ENCODE measurements at regions not wholly inside any gene's neighbourhood (a gene's known extent, or its start where the extent isn't known, plus 50 kb on each side); places are given as distances from the start of the nearest gene placed in this dataset.
A peak's percentile ranks its signal among the peaks of the same experiment; 100 is the strongest.

DNA sequence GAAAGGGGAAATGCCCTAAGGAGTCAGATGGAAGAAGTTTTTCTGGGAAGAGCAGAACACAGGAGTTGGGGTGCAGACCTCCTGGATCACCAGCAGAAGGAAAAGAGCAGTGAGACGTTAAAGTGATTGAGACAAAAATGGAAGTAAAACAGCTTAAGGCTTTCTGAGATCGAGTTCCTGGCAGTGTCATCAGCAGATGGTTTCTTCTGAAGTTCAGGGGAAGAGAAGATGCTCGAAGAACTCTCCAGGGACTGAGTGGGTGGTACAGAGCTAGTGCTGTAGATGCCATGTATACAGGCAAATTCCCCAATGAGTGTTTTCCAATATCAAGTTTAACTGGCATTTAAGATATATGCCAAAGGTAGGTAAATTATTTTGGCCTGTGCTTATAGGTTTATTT, 272.2 kb upstream of the KLF12 start:
- Histone ChIP-seq H2BK5ac (ENCODE audit: low read length) (no peak overlapping the region), H3K79me2 (ENCODE audit: control insufficient read depth, insufficient read depth, low read length) (no peaks in the 10 kb centered on the region), H3K27ac (ENCODE audit: low read depth, low read length) (no peak overlapping the region), H3K4me3 (ENCODE audit: low read length) (no peak overlapping the region), H3K4me1 (ENCODE audit: control insufficient read depth, low read depth, low read length) (no peaks in the 10 kb centered on the region), H3K79me1 (ENCODE audit: low read length) (no peaks in the 10 kb centered on the region), H3K4ac (ENCODE audit: low read depth, low read length) (no peak overlapping the region), H2BK120ac (ENCODE audit: low read depth, low read length) (no peak overlapping the region), H3K23ac (ENCODE audit: low read length) (no peak overlapping the region), H2BK15ac (replicated peaks; ENCODE audit: low read depth) (no peak overlapping the region), H3K9ac (ENCODE audit: low read length) (no peak overlapping the region), H3K18ac (ENCODE audit: low read length) (no peak overlapping the region), H4K8ac (ENCODE audit: low read depth, low read length) (no peak overlapping the region), H3K56ac (ENCODE audit: low read length) (no peak overlapping the region), H3K36me3 (ENCODE audit: control insufficient read depth, insufficient read depth, low read length) (no peaks in the 10 kb centered on the region), H3K27me3 (ENCODE audit: insufficient read depth, low read length, poor library complexity) (no peaks in the 10 kb centered on the region), H3K4me2 (ENCODE audit: low read length) (no peak overlapping the region), H2AK5ac (ENCODE audit: low read length) (no peak overlapping the region), H4K5ac (ENCODE audit: low read length) (no peak overlapping the region)
- WGBS (ENCODE audit: extremely low coverage, insufficient coverage, low lambda C conversion rate), result no CpG with 5 or more reads among the region's 3 CpGs
- DNase-seq, result no peak

DNA sequence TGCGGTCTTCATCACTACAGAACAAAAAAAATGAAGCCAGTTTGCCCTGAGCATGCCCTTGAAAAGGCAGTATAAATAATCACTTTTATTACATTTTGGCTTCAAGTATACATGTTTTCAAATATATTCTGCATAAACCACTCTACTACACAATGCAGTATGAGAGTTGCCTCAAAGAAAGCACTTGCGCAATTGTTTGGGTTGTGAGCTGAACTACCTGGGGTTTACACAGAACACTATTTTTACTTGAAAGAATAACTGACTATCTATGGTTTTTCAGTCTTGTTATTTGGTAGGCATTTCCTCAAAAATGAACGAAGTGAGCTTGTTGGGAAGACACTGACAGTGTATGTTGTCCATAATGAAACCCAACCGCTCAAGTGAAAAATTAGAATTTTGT, 264.4 kb upstream of the KLF12 start:
- Histone ChIP-seq H4K5ac (ENCODE audit: low read length) (no peak overlapping the region), H4K8ac (ENCODE audit: low read depth, low read length) (no peak overlapping the region), H3K9ac (ENCODE audit: low read length) (no peak overlapping the region), H2BK15ac (replicated peaks; ENCODE audit: low read depth) (no peak overlapping the region), H3K4ac (ENCODE audit: low read depth, low read length) (no peak overlapping the region), H3K23ac (ENCODE audit: low read length) (no peak overlapping the region), H3K56ac (ENCODE audit: low read length) (no peak overlapping the region), H3K4me3 (ENCODE audit: low read length) (no peak overlapping the region), H2BK5ac (ENCODE audit: low read length) (no peak overlapping the region), H3K79me1 (ENCODE audit: low read length) (no peaks in the 10 kb centered on the region), H3K18ac (ENCODE audit: low read length) (no peak overlapping the region), H2BK120ac (ENCODE audit: low read depth, low read length) (no peak overlapping the region), H3K4me2 (ENCODE audit: low read length) (no peak overlapping the region), H2AK5ac (ENCODE audit: low read length) (no peak overlapping the region), H3K36me3 (ENCODE audit: control insufficient read depth, insufficient read depth, low read length) (no peaks in the 10 kb centered on the region), H3K27me3 (ENCODE audit: insufficient read depth, low read length, poor library complexity) (no peaks in the 10 kb centered on the region), H3K27ac (ENCODE audit: low read depth, low read length) (no peak overlapping the region), H3K4me1 (ENCODE audit: control insufficient read depth, low read depth, low read length) (no peaks in the 10 kb centered on the region), H3K79me2 (ENCODE audit: control insufficient read depth, insufficient read depth, low read length) (no peaks in the 10 kb centered on the region)
- WGBS (ENCODE audit: extremely low coverage, insufficient coverage, low lambda C conversion rate), result no CpG with 5 or more reads among the region's 4 CpGs
- DNase-seq, result no peak

DNA sequence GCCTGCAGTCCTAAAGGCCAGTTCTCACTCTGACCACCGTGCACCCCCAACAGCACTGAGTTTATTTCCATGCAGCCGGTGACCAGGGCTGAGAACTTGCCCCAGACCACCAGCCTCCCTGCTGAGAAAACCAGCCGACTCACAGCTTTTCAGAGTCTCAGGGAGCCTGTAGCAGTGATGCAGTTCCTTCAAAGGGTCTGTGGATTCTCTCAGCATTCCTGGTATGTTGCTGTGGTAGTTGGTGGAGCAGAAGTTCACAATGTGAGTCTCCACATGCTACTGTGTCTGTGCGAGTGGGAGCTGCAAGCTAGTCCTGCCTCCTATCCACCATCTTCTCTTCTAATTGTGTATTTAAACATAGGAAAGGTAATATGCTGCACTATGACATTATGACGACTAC, 254.9 kb upstream of the KLF12 start:
- DNase-seq, result peak; percentile 36
- no CpG with 5 or more reads among the region's 5 CpGs for WGBS (ENCODE audit: extremely low coverage, insufficient coverage, low lambda C conversion rate)

GRCh38 chr13:74388626-74389025, 254.4 kb upstream of the KLF12 start:
- Histone ChIP-seq H3K36me3 (ENCODE audit: control insufficient read depth, insufficient read depth, low read length) (no peaks in the 10 kb centered on the region), H3K79me1 (ENCODE audit: low read length) (no peaks in the 10 kb centered on the region), H2BK5ac (ENCODE audit: low read length) (no peak overlapping the region), H2BK120ac (ENCODE audit: low read depth, low read length) (no peak overlapping the region), H2BK15ac (replicated peaks; ENCODE audit: low read depth) (no peak overlapping the region), H2AK5ac (ENCODE audit: low read length) (no peak overlapping the region), H3K27ac (ENCODE audit: low read depth, low read length) (no peak overlapping the region), H3K79me2 (ENCODE audit: control insufficient read depth, insufficient read depth, low read length) (no peaks in the 10 kb centered on the region), H4K8ac (ENCODE audit: low read depth, low read length) (no peak overlapping the region), H3K4ac (ENCODE audit: low read depth, low read length) (no peak overlapping the region), H3K27me3 (ENCODE audit: insufficient read depth, low read length, poor library complexity) (no peaks in the 10 kb centered on the region), H3K9ac (ENCODE audit: low read length) (no peak overlapping the region), H4K5ac (ENCODE audit: low read length) (no peak overlapping the region), H3K4me1 (ENCODE audit: control insufficient read depth, low read depth, low read length) (no peaks in the 10 kb centered on the region), H3K23ac (ENCODE audit: low read length) (no peak overlapping the region), H3K56ac (ENCODE audit: low read length) (no peak overlapping the region), H3K18ac (ENCODE audit: low read length) (no peak overlapping the region), H3K4me3 (ENCODE audit: low read length) (no peak overlapping the region), H3K4me2 (ENCODE audit: low read length) (no peak overlapping the region)
- no CpG with 5 or more reads among the region's 6 CpGs for WGBS (ENCODE audit: extremely low coverage, insufficient coverage, low lambda C conversion rate)
- DNase-seq, result peak; percentile 14

More for the DNA sequence above, 254.9 kb upstream of the KLF12 start:
- no peaks in the 10 kb centered on the region for H3K36me3 ChIP-seq (ENCODE audit: control insufficient read depth, insufficient read depth, low read length)
- no peak overlapping the region for H3K18ac ChIP-seq (ENCODE audit: low read length)
- no peak overlapping the region for H3K56ac ChIP-seq (ENCODE audit: low read length)
- no peaks in the 10 kb centered on the region for H3K27me3 ChIP-seq (ENCODE audit: insufficient read depth, low read length, poor library complexity)
- H4K5ac ChIP-seq (ENCODE audit: low read length), result no peak overlapping the region
- no peak overlapping the region for H2BK120ac ChIP-seq (ENCODE audit: low read depth, low read length)
- no peaks in the 10 kb centered on the region for H3K79me2 ChIP-seq (ENCODE audit: control insufficient read depth, insufficient read depth, low read length)
- H2AK5ac ChIP-seq (ENCODE audit: low read length), result no peak overlapping the region
- no peak overlapping the region for H3K27ac ChIP-seq (ENCODE audit: low read depth, low read length)
- H2BK5ac ChIP-seq (ENCODE audit: low read length), result no peak overlapping the region
- H3K9ac ChIP-seq (ENCODE audit: low read length), result no peak overlapping the region
- no peak overlapping the region for H2BK15ac ChIP-seq (replicated peaks; ENCODE audit: low read depth)
- no peak overlapping the region for H3K4ac ChIP-seq (ENCODE audit: low read depth, low read length)
- no peaks in the 10 kb centered on the region for H3K79me1 ChIP-seq (ENCODE audit: low read length)
- no peak overlapping the region for H4K8ac ChIP-seq (ENCODE audit: low read depth, low read length)
- H3K4me1 ChIP-seq (ENCODE audit: control insufficient read depth, low read depth, low read length), result no peaks in the 10 kb centered on the region
- no peak overlapping the region for H3K4me2 ChIP-seq (ENCODE audit: low read length)
- no peak overlapping the region for H3K4me3 ChIP-seq (ENCODE audit: low read length)
- H3K23ac ChIP-seq (ENCODE audit: low read length), result no peak overlapping the region

GRCh38 chr13:74372511-74372910, 238.3 kb upstream of the KLF12 start:
- Histone ChIP-seq H3K4me1 (ENCODE audit: control insufficient read depth, low read depth, low read length) (no peaks in the 10 kb centered on the region), H3K4me3 (ENCODE audit: low read length) (no peak overlapping the region), H2AK5ac (ENCODE audit: low read length) (no peak overlapping the region), H3K79me2 (ENCODE audit: control insufficient read depth, insufficient read depth, low read length) (no peaks in the 10 kb centered on the region), H3K18ac (ENCODE audit: low read length) (no peak overlapping the region), H3K4ac (ENCODE audit: low read depth, low read length) (no peak overlapping the region), H4K8ac (ENCODE audit: low read depth, low read length) (no peak overlapping the region), H3K9ac (ENCODE audit: low read length) (no peak overlapping the region), H3K23ac (ENCODE audit: low read length) (no peak overlapping the region), H2BK15ac (replicated peaks; ENCODE audit: low read depth) (no peak overlapping the region), H3K56ac (ENCODE audit: low read length) (no peak overlapping the region), H3K27ac (ENCODE audit: low read depth, low read length) (no peak overlapping the region), H3K79me1 (ENCODE audit: low read length) (no peaks in the 10 kb centered on the region), H2BK120ac (ENCODE audit: low read depth, low read length) (no peak overlapping the region), H3K27me3 (ENCODE audit: insufficient read depth, low read length, poor library complexity) (no peaks in the 10 kb centered on the region), H4K5ac (ENCODE audit: low read length) (no peak overlapping the region), H3K4me2 (ENCODE audit: low read length) (no peak overlapping the region), H2BK5ac (ENCODE audit: low read length) (no peak overlapping the region), H3K36me3 (ENCODE audit: control insufficient read depth, insufficient read depth, low read length) (no peaks in the 10 kb centered on the region)
- DNase-seq, result no peak

GRCh38 chr13:74367193-74367592, 233.0 kb upstream of the KLF12 start:
- DNase-seq, result no peak
- no peak overlapping the region for H3K56ac ChIP-seq (ENCODE audit: low read length)
- no peak overlapping the region for H3K27ac ChIP-seq (ENCODE audit: low read depth, low read length)
- no peak overlapping the region for H4K5ac ChIP-seq (ENCODE audit: low read length)
- no peak overlapping the region for H2AK5ac ChIP-seq (ENCODE audit: low read length)
- no peaks in the 10 kb centered on the region for H3K36me3 ChIP-seq (ENCODE audit: control insufficient read depth, insufficient read depth, low read length)
- H3K9ac ChIP-seq (ENCODE audit: low read length), result no peak overlapping the region
- H3K4me2 ChIP-seq (ENCODE audit: low read length), result no peak overlapping the region
- H3K79me2 ChIP-seq (ENCODE audit: control insufficient read depth, insufficient read depth, low read length), result no peaks in the 10 kb centered on the region
- WGBS (ENCODE audit: extremely low coverage, insufficient coverage, low lambda C conversion rate), result no CpG with 5 or more reads among the region's 8 CpGs
- H3K18ac ChIP-seq (ENCODE audit: low read length), result no peak overlapping the region
- no peaks in the 10 kb centered on the region for H3K27me3 ChIP-seq (ENCODE audit: insufficient read depth, low read length, poor library complexity)
- H3K23ac ChIP-seq (ENCODE audit: low read length), result no peak overlapping the region
- H2BK5ac ChIP-seq (ENCODE audit: low read length), result no peak overlapping the region
- H3K4me3 ChIP-seq (ENCODE audit: low read length), result no peak overlapping the region
- no peak overlapping the region for H2BK120ac ChIP-seq (ENCODE audit: low read depth, low read length)
- H3K79me1 ChIP-seq (ENCODE audit: low read length), result no peaks in the 10 kb centered on the region
- H4K8ac ChIP-seq (ENCODE audit: low read depth, low read length), result no peak overlapping the region
- no peaks in the 10 kb centered on the region for H3K4me1 ChIP-seq (ENCODE audit: control insufficient read depth, low read depth, low read length)
- H2BK15ac ChIP-seq (replicated peaks; ENCODE audit: low read depth), result no peak overlapping the region
- H3K4ac ChIP-seq (ENCODE audit: low read depth, low read length), result no peak overlapping the region
